ENCODE measurements at regions not wholly inside any gene's neighbourhood (a gene's known extent, or its start where the extent isn't known, plus 50 kb on each side); places are given as distances from the start of the nearest gene placed in this dataset.

- Histone ChIP-seq H3K9ac (ENCODE audit: low read length in 3 of 3) (no peak overlapping the region), H3K4me1 (ENCODE audit: control insufficient read depth in 2 of 3, insufficient read depth in 2 of 3, low read depth in 1 of 3, low read length in 3 of 3) (no peaks in the 10 kb centered on the region), H3K27me3 (ENCODE audit: control insufficient read depth, insufficient read depth, low read length) (no peaks in the 10 kb centered on the region), H3K27ac (ENCODE audit: low read depth in 2 of 2, low read length in 2 of 2) (no peak overlapping the region), H3K9me3 (ENCODE audit: control insufficient read depth in 2 of 3, insufficient read depth in 1 of 3, low read length in 3 of 3) (no peaks in the 10 kb centered on the region), H3K4me3 (ENCODE audit: low read length in 3 of 3) (no peak overlapping the region), H3K36me3 (ENCODE audit: control insufficient read depth in 2 of 3, insufficient read depth in 3 of 3, low read length in 3 of 3) (no peaks in the 10 kb centered on the region)
- DNase-seq (no peak), FAIRE-seq (no peak)
- intact Hi-C loops (cut with DNase I) = no loop called here
- TF ChIP-seq CTCF (IDR thresholded peaks at IDR 0.05; ENCODE audit: borderline replicate concordance, extremely low read depth, insufficient read depth) = no peak
Observed at GRCh38 chr10:89118091-89118490, 89.0 kb downstream of the CH25H start.

DNA sequence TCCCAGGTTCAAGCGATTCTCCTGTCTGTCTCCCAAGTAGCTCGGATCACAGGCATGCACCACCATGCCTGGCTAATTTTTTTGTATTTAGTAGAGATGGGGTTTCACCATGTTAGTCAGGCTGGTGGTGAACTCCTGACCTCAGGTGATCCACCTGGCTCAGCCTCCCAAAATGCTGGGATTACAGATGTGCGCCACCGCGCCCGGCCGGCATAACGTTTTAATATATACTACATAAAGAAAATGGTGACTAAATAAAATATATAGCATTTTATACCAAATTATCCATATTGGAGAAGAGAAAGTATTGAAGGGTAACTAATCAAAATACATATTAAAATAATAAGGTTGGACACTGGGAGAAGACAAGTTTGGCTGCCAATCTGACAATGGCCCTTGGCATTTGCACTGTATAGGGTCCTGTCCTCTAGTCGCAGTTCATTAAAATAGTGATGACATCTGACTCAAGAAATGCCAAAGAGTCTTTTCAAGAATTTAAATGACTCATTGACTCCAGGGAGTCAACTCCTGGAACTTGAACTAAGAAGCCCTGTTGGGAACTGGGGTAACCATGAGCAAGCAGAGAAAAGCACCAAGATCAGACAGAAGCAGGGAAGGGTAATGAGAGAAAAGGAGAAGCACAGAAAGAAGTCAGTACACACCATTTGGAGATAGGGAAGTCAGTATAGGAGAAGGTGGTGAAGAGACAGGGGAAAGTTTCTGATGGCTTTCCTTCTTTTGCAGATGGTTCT is 91.1 kb downstream of the CH25H start:
- peaks cover 0 to 3% (median 0%) of the 10 kb centered on the region in 3 donors for H3K9me3 ChIP-seq (ENCODE audit: control insufficient read depth in 2 of 3, insufficient read depth in 1 of 3, low read length in 3 of 3)
- DNase-seq = no peak
- FAIRE-seq = no peak

DNA sequence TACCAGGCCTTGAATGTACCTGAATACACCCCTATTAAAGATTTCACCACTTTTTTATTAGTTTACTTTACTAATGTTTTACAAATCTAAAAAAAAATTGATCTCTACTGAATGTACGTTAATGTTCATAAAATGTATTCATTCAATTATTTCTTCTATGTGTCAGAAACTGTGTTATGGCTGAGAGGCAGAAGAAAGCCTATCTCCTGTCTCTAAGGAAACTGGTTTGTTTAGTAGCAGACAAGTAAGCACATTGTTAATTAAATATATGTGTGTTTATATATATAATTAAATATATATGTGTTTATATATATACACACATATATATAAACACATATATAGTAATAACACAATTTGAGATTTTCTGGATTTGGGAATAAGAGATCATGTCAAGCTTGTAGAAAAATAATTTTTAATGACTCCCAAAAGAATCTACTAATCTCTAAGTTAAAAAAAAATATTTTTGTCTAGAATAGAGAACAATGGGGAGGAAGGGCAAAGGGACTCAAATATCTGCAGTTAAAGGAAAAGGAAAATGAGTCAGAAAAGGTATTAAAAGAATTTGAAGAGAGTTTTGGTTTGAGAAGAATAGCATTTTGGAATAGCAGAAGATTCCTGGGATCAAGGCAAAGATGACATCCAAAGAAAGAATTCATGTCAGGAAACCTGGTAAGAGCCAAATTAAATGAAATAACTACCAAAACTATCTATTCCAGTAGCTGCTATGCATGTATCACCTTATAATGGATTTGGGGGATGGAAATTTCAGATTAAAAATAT is 92.1 kb downstream of the CH25H start:
- Histone ChIP-seq H3K9ac (ENCODE audit: low read length in 3 of 3) (no peak overlapping the region), H3K27me3 (ENCODE audit: control insufficient read depth, insufficient read depth, low read length) (no peaks in the 10 kb centered on the region), H3K9me3 (ENCODE audit: control insufficient read depth in 2 of 3, insufficient read depth in 1 of 3, low read length in 3 of 3) (peaks cover 0 to 3% (median 0%) of the 10 kb centered on the region in 3 donors), H3K27ac (ENCODE audit: low read depth in 2 of 2, low read length in 2 of 2) (no peak overlapping the region), H3K4me1 (ENCODE audit: control insufficient read depth in 2 of 3, insufficient read depth in 2 of 3, low read depth in 1 of 3, low read length in 3 of 3) (no peaks in the 10 kb centered on the region), H3K36me3 (ENCODE audit: control insufficient read depth in 2 of 3, insufficient read depth in 3 of 3, low read length in 3 of 3) (no peaks in the 10 kb centered on the region), H3K4me3 (ENCODE audit: low read length in 3 of 3) (no peak overlapping the region)
- intact Hi-C loops (cut with DNase I) = no loop called here
- TF ChIP-seq CTCF (IDR thresholded peaks at IDR 0.05; ENCODE audit: borderline replicate concordance, extremely low read depth, insufficient read depth) = no peak
- peak; percentile 33 for FAIRE-seq
- no peak for DNase-seq

More for the DNA sequence above, 91.1 kb downstream of the CH25H start:
- Histone ChIP-seq H3K36me3 (ENCODE audit: control insufficient read depth in 2 of 3, insufficient read depth in 3 of 3, low read length in 3 of 3) (no peaks in the 10 kb centered on the region), H3K27me3 (ENCODE audit: control insufficient read depth, insufficient read depth, low read length) (no peaks in the 10 kb centered on the region), H3K27ac (ENCODE audit: low read depth in 2 of 2, low read length in 2 of 2) (no peak overlapping the region), H3K4me1 (ENCODE audit: control insufficient read depth in 2 of 3, insufficient read depth in 2 of 3, low read depth in 1 of 3, low read length in 3 of 3) (no peaks in the 10 kb centered on the region), H3K9ac (ENCODE audit: low read length in 3 of 3) (no peak overlapping the region), H3K4me3 (ENCODE audit: low read length in 3 of 3) (no peak overlapping the region)
- intact Hi-C loops (cut with DNase I) = no loop called here
- no peak for TF ChIP-seq CTCF (IDR thresholded peaks at IDR 0.05; ENCODE audit: borderline replicate concordance, extremely low read depth, insufficient read depth)
